ENCODE measurements at regions not wholly inside any gene's neighbourhood (a gene's known extent, or its start where the extent isn't known, plus 50 kb on each side); places are given as distances from the start of the nearest gene placed in this dataset.
"Not testable (repeated sequence)": the region's sequence is repeated elsewhere in the genome, so short reads cannot be mapped to it uniquely, and the experiment has no call there.

DNA sequence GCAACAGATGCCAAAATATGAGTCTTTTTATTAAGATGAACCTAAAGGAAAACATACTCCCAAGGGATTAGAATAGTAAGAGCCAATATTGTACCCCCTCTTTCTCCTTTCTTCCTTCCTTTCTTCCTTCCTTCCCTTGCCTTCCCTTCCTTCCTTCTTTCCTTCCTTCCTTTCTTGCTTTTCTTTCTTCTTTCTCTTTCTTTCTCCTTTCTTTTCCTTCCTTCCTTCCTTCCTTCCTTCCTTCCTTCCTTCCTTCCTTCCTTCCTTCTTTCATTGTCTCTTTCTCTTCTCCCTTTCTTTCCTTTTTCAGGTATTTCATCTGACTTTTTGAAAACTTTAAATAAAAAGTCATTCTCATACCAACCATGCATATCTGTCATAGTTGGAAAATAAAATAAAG is 892.5 kb downstream of the LRFN5 start:
- DNase-seq (ENCODE audit: low read depth) = no peak

GRCh38 chr14:42490536-42490935 is 883.9 kb downstream of the LRFN5 start:
- no peak for DNase-seq (ENCODE audit: low read depth)

DNA sequence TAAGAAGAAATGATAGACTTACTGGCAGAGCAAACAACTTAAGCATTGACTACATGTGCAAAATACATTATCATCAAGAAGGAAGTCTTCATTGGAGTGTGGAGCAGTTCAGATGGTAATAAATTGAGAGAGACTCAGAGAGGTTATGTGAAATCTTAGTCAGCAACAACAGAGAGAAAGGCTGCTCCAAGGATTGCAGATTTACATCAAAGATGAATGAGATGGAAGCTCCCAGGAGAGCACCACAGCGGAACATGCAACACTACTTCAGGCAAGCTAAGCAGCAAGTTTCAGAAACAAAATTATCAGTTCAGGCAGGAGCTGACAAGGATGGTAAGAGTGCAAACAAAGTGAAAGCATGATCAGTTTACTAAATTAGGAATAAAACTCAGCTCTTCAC is 882.3 kb downstream of the LRFN5 start:
- DNase-seq (ENCODE audit: low read depth) = no peak

- not testable (repeated sequence) for DNase-seq (ENCODE audit: low read depth)
Observed at GRCh38 chr14:42482345-42482971, 875.8 kb downstream of the LRFN5 start.

- not testable (repeated sequence) for DNase-seq (ENCODE audit: low read depth)
Observed at GRCh38 chr14:42481714-42482113, 875.0 kb downstream of the LRFN5 start.

DNA sequence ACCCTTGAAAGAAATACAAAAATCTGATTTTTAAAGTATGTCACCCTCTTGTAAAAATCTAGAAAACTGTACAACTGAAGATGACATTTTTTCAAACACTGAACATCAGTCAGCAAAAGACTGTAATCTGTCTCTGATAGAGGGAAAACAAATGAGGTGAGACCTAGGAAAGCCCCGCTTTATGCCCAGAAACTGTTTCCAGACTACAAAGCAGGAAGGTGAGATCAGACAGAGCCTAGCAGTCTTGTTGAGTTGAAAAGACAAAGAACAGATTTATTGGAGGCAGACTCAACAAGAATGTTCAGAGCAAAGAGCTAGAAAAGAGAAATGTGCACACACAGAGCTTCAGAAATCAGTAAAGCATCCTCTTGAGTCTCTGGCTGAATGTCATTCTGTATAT is 873.6 kb downstream of the LRFN5 start:
- no peak for DNase-seq (ENCODE audit: low read depth)

- no peak for DNase-seq (ENCODE audit: low read depth)
Observed at GRCh38 chr14:42475289-42475688, 868.6 kb downstream of the LRFN5 start.

GRCh38 chr14:42470427-42470719 is 863.7 kb downstream of the LRFN5 start:
- no peak for DNase-seq (ENCODE audit: low read depth)

GRCh38 chr14:42469637-42470426 is 863.2 kb downstream of the LRFN5 start:
- DNase-seq (ENCODE audit: low read depth) = no peak

DNA sequence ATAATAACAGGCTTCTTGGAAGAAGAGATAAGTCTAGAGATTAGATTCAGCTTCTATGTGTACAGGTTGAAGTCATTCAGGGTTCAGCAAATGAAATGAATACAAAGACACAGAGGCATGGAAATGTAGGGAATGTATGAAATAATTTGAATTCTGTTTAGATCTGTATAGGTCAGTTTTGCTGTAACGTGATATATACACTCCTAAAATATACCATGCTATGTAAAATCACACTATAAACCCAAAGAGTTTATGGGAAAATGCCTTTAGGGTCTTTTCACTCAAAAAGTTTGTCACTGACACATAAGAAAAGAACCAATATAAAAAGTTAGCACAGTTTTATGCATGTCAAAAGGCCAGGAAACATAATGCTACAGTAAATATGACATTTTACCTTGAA is 854.0 kb downstream of the LRFN5 start:
- DNase-seq (ENCODE audit: low read depth) = no peak

GRCh38 chr14:42459171-42459685 is 852.6 kb downstream of the LRFN5 start:
- no peak for DNase-seq (ENCODE audit: low read depth)

GRCh38 chr14:42441615-42442014 is 834.9 kb downstream of the LRFN5 start:
- DNase-seq (ENCODE audit: low read depth) = no peak

DNA sequence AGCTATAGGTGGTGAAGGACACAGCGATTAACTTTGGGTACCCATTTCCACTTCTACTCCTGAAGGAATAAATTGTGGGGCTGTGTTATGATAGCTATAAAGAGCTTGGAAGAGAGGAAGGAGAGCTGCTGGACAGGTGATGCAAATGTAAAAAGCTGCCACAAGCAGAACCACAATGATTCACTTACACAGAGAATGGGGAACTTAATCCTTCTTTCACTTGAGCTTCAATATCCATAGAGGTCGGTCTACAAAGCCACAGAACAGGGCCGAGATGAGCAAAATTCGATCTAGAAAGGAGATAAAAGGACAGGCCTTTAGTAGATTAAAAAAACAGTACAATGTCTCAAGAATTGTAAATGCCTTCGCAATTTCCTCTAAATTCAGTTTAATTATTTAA is 831.1 kb downstream of the LRFN5 start:
- DNase-seq (ENCODE audit: low read depth) = no peak

DNA sequence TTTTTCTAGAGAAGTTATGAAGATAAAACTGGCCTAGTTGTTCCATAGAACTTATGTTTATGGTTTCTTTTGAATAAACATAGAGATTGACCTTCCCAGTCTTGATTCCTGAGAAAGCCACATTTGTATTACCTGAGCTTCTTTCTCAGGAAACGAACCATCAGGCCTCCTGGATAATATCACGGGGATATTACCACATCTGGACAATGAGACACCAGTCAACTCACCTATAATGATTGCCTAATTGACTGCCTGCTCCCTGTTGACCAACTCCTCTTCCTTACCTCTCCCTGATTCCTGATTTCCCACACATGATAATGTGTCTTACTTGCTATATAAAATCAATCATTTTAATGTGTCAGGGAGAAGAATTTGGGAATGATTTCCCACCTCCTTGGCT is 822.7 kb downstream of the LRFN5 start:
- DNase-seq (ENCODE audit: low read depth) = no peak

- DNase-seq (ENCODE audit: low read depth) = no peak
Observed at GRCh38 chr14:42428996-42429395, 822.3 kb downstream of the LRFN5 start.

DNA sequence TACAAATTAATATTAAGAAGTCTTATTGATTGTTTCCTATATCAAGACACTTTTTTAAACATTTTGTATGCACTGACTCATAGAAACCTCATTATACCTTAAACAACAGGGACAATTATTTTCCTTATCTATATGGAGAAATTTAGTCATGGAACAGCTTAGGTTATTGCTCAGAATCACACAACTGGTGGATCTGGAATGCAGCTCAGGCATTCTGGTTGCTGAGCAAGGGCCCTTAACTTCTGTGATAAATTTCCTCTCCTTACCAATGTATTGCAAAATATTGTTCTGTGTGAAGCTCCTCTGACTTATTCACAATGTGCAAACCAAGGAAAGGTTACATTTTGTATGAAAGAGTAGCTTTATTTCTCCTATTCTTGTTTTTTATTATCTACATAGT is 817.8 kb downstream of the LRFN5 start:
- DNase-seq (ENCODE audit: low read depth) = no peak

GRCh38 chr14:42421377-42422078 is 814.9 kb downstream of the LRFN5 start:
- no peak for DNase-seq (ENCODE audit: low read depth)

- DNase-seq (ENCODE audit: low read depth) = no peak
Observed at GRCh38 chr14:42420071-42420470, 813.4 kb downstream of the LRFN5 start.

DNA sequence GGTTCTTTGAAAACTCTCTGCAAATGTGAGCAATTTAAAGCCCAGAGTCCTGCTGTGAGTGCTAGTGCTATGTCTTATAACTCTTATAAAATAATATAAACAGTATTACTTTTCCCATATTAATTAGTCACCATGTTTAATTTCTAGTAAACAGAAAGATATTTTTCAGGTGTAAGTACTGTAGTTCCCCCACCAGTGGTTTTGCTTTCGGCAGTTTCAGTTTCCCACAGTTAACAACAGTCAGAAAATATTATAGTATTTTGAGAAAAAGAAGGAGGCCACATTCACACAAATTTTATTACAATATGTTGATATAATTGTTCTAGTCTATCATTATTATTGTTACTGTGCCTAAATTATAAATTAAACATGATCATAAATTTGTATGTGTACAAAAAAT is 800.5 kb downstream of the LRFN5 start:
- DNase-seq (ENCODE audit: low read depth) = no peak

GRCh38 chr14:42391146-42391834 is 784.6 kb downstream of the LRFN5 start:
- DNase-seq (ENCODE audit: low read depth) = no peak

DNA sequence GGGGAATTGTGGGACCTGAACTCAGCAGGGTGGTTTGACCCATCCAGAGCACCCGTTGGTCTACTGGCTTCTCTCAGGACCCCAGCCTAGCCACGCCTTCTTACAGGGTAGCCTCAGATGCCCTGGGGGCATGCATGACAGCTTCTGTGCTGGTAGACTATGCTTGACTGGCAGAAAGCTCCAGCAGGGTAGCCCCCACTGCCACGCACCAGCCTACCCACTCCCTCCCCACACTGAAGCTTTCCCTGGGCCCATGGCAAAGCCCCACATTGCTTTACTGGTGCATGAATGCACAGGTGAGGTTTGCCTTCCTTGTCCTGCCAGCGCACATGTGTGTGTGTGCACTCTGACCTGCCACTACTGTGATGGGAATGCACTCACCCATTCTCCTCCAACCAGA is 772.2 kb downstream of the LRFN5 start:
- no peak for DNase-seq (ENCODE audit: low read depth)

DNA sequence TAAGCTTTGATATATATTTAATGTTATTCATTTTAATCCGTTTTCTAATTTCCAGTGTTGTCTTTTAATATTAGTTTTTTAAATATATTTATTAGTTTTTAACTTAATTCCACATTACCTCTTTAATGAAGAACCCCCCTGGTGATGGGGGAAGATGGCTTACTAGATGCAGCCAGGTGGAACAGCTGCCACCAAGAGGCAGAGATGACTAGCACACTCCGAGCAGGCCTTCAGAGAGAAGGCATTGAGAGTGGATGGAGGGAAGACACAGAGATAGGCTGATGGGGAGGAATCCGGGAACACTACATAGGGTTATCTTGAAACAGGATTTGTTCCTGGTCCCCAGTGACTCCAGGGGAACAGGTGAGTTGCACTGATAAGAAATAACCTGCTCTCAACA is 771.6 kb downstream of the LRFN5 start:
- DNase-seq (ENCODE audit: low read depth) = no peak

GRCh38 chr14:42374332-42374731 is 767.7 kb downstream of the LRFN5 start:
- DNase-seq (ENCODE audit: low read depth) = no peak
